Hepatocyte (in vitro differentiated cells): ENCODE measurements at regions not wholly inside any gene's neighbourhood (a gene's known extent, or its start where the extent isn't known, plus 50 kb on each side); places are given as distances from the start of the nearest gene placed in this dataset.

ENCODE experiments used
- DNase-seq: peaks from one replicate; pipeline ENCODE4 v3.0.0-alpha.2; 2016; ENCODE audit warnings: low spot score
- H2AFZ ChIP-seq: fragments of 200-600 bp; sonication (generic); 2 replicates; pipeline ENCODE4 v1.6.0; 2016; ENCODE audit warnings: antibody characterized with exemption, mild to moderate bottlenecking
- H3K27ac ChIP-seq: fragments of 200-600 bp; sonication (generic); 2 replicates; pipeline ENCODE4 v1.5.1; 2016; ENCODE audit warnings: mild to moderate bottlenecking
- H3K27me3 ChIP-seq: fragments of 200-600 bp; sonication (generic); 2 replicates; pipeline ENCODE4 v1.6.1; 2016
- H3K36me3 ChIP-seq: fragments of 200-600 bp; sonication (generic); replicated peaks from 2 replicates; pipeline ENCODE4 v1.5.1; 2016; ENCODE audit warnings: low read depth; ENCODE audit not compliant: insufficient read depth
- H3K4me1 ChIP-seq: fragments of 200-600 bp; sonication (generic); 2 replicates; pipeline ENCODE4 v1.5.1; 2016; ENCODE audit warnings: mild to moderate bottlenecking, moderate library complexity; ENCODE audit not compliant: insufficient read depth
- H3K4me2 ChIP-seq: fragments of 200-600 bp; sonication (generic); 2 replicates; pipeline ENCODE4 v1.6.0; 2016
- H3K4me3 ChIP-seq: fragments of 200-600 bp; sonication (generic); 2 replicates; pipeline ENCODE4 v1.5.1; 2016; ENCODE audit warnings: mild to moderate bottlenecking
- H3K79me2 ChIP-seq: fragments of 200-600 bp; sonication (generic); 2 replicates; pipeline ENCODE4 v1.6.0; 2017; ENCODE audit warnings: mild to moderate bottlenecking
- H3K9me2 ChIP-seq: fragments of 200-600 bp; sonication (generic); replicated peaks from 2 replicates; pipeline ENCODE4 v1.6.0; 2017; ENCODE audit warnings: mild to moderate bottlenecking; ENCODE audit not compliant: insufficient read depth
- H3K9me3 ChIP-seq: fragments of 200-600 bp; sonication (generic); 2 replicates; pipeline ENCODE4 v1.5.1; 2016; ENCODE audit warnings: low read depth, mild to moderate bottlenecking
- H4K20me1 ChIP-seq: fragments of 200-600 bp; sonication (generic); 2 replicates; pipeline ENCODE4 v1.6.0; 2016; ENCODE audit warnings: mild to moderate bottlenecking; ENCODE audit not compliant: insufficient read depth, poor library complexity, severe bottlenecking
- EZH2 ChIP-seq: fragments of 200-600 bp; sonication (generic); IDR thresholded peaks from 2 replicates; pipeline ENCODE4 v1.6.1; 2016; ENCODE audit warnings: antibody characterized with exemption, mild to moderate bottlenecking, borderline replicate concordance
- EZH2phosphoT487 ChIP-seq: fragments of 200-600 bp; sonication (generic); IDR thresholded peaks from one replicate; pipeline ENCODE4 v1.6.1; 2018; ENCODE audit warnings: antibody characterized with exemption, mild to moderate bottlenecking, low read depth, moderate library complexity; ENCODE audit not compliant: unreplicated experiment, severe bottlenecking
- WGBS: methylation state at CpG from one replicate; pipeline ENCODE4 v1.1.6; 2016; ENCODE audit warnings: low lambda C conversion rate; ENCODE audit errors: missing lambda C conversion rate; 5-methylcytosine and 5-hydroxymethylcytosine counted together
- TF ChIP-seq, protein P1 (sequence below): fragments of 200-600 bp; sonication (generic); IDR thresholded peaks from 2 replicates; pipeline ENCODE4 v1.5.1; 2016; ENCODE audit warnings: antibody characterized with exemption, mild to moderate bottlenecking; ENCODE audit not compliant: poor library complexity

DNA sequence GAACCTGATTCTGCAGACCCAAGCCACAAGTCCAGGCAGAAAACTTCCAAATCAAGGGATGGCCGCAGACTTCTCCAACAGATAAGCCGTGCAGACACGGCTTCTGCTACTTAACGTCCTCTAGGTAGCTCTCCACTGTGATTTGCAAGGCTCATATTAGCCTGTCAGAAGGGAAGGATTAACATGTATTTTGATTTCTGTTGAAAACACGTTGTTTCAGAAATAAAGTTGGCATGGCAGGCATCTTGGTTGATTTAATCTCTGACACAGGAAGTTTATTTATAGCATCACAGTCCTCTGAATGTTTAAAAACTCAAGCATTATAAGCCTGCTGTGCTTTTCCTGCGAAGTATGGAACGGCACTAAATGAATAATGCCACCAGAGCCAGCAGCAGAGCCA is 166.8 kb upstream of the TOX3 start:
- no peak overlapping the region for H3K4me2 ChIP-seq
- no peaks in the 10 kb centered on the region for H4K20me1 ChIP-seq
- DNase-seq = no peak
- TF ChIP-seq EZH2phosphoT487 = no peak
- TF ChIP-seq, protein P1, sequence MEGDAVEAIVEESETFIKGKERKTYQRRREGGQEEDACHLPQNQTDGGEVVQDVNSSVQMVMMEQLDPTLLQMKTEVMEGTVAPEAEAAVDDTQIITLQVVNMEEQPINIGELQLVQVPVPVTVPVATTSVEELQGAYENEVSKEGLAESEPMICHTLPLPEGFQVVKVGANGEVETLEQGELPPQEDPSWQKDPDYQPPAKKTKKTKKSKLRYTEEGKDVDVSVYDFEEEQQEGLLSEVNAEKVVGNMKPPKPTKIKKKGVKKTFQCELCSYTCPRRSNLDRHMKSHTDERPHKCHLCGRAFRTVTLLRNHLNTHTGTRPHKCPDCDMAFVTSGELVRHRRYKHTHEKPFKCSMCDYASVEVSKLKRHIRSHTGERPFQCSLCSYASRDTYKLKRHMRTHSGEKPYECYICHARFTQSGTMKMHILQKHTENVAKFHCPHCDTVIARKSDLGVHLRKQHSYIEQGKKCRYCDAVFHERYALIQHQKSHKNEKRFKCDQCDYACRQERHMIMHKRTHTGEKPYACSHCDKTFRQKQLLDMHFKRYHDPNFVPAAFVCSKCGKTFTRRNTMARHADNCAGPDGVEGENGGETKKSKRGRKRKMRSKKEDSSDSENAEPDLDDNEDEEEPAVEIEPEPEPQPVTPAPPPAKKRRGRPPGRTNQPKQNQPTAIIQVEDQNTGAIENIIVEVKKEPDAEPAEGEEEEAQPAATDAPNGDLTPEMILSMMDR = no peak
- TF ChIP-seq EZH2 = no peak
- H3K79me2 ChIP-seq = no peaks in the 10 kb centered on the region
- H3K36me3 ChIP-seq = no peaks in the 10 kb centered on the region
- H3K9me3 ChIP-seq = no peaks in the 10 kb centered on the region
- no peaks in the 10 kb centered on the region for H3K9me2 ChIP-seq
- no peak overlapping the region for H2AFZ ChIP-seq
- H3K27me3 ChIP-seq = no peaks in the 10 kb centered on the region
- H3K4me1 ChIP-seq = no peaks in the 10 kb centered on the region
- no peak overlapping the region for H3K4me3 ChIP-seq
- WGBS = 51% methylated on average over 7 of the region's 7 CpGs
- no peak overlapping the region for H3K27ac ChIP-seq

DNA sequence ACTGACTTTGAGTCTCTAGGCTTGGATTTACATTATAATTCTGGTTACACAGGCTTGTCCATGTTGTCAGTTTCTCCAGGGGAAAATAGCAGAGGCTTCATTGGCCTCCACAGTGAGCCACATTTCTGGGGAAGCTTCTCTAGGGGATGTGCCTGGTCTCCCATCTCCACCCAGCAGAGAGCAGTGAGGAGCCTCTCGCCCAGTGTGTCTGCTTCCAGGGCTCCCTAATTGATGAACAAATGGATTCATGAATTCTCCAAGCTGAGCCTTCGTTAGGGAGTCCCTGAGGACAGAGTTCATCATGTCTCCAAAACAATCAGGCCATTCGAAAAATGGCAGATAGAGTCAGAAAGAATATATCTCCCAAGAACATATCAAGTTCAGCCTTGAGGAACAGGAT is 162.4 kb upstream of the TOX3 start:
- Histone ChIP-seq H3K9me3 (no peaks in the 10 kb centered on the region), H3K36me3 (no peaks in the 10 kb centered on the region), H3K27me3 (no peaks in the 10 kb centered on the region), H3K4me2 (no peak overlapping the region), H3K4me1 (no peaks in the 10 kb centered on the region), H3K27ac (no peak overlapping the region), H3K79me2 (no peaks in the 10 kb centered on the region), H2AFZ (no peak overlapping the region), H3K9me2 (no peaks in the 10 kb centered on the region), H4K20me1 (no peaks in the 10 kb centered on the region), H3K4me3 (no peak overlapping the region)
- TF ChIP-seq EZH2 = no peak
- TF ChIP-seq, protein P1 = no peak
- no peak for TF ChIP-seq EZH2phosphoT487
- WGBS = 69% methylated on average over 3 of the region's 3 CpGs
- DNase-seq = no peak

DNA sequence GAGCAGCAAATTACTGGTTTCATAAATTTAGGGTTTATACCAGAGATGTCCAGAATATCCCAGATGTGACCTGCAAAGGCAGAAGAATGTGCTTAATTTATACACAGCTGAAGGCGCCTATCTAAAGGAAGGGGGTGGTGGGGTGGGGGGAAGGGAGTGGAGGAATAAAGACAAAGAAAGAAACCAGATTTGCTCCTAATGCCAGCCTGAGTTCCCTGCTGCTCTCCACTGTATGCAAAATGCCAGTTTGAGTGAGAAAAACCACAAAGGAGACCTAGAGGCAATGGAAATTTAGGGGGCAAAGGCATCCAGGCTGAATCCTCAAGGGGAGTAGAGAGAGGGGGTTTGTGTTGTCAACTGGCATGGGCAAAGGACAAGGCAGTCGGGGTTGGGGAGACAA is 161.5 kb upstream of the TOX3 start:
- H3K27me3 ChIP-seq = no peaks in the 10 kb centered on the region
- DNase-seq = no peak
- H4K20me1 ChIP-seq = no peaks in the 10 kb centered on the region
- H3K36me3 ChIP-seq = no peaks in the 10 kb centered on the region
- WGBS = 76% methylated on average over 2 of the region's 2 CpGs
- no peaks in the 10 kb centered on the region for H3K4me1 ChIP-seq
- no peak overlapping the region for H3K27ac ChIP-seq
- H3K79me2 ChIP-seq = no peaks in the 10 kb centered on the region
- no peak overlapping the region for H3K4me2 ChIP-seq
- H2AFZ ChIP-seq = no peak overlapping the region
- no peak for TF ChIP-seq EZH2phosphoT487
- TF ChIP-seq, protein P1 = no peak
- H3K9me2 ChIP-seq = no peaks in the 10 kb centered on the region
- H3K9me3 ChIP-seq = no peaks in the 10 kb centered on the region
- H3K4me3 ChIP-seq = no peak overlapping the region
